Endothelial cell of umbilical vein (primary cell): ENCODE measurements at regions not wholly inside any gene's neighbourhood (a gene's known extent, or its start where the extent isn't known, plus 50 kb on each side); places are given as distances from the start of the nearest gene placed in this dataset.

ENCODE experiments used
- BruUV-seq: library from RNA; stranded (reverse); fragments of 400-500 nt; replicated peaks from 2 replicates; lab custom pipeline; 2021; lab: Mats Ljungman, UMichigan
- CTCF ChIA-PET: fragments of 300-600, 350-600 bp; sonication (Branson Sonifier 250); formaldehyde crosslinking; loops from one replicate; lab custom pipeline; 2021; ENCODE audit warnings: antibody characterized with exemption, inconsistent platforms; lab: Charles Lee
- POLR2A ChIA-PET: fragments of 300-600, 350-600 bp; sonication (Branson Sonifier 250); formaldehyde crosslinking; loops from one replicate; lab custom pipeline; 2021; ENCODE audit warnings: antibody characterized with exemption, inconsistent platforms; lab: Charles Lee
- DNase-seq: peaks from one replicate; pipeline ENCODE4 v3.0.0-alpha.2; 2011; ENCODE audit warnings: low read depth, low spot score
- FAIRE-seq: peaks from 2 replicates; lab custom pipeline; 2011; peaks lifted over from hg19 to GRCh38; lab: Jason Lieb, UNC
- H2AFZ ChIP-seq: 2 replicates; pipeline ENCODE4 v1.6.0; 2012; ENCODE audit warnings: low read depth, low read length, control low read depth, inconsistent platforms
- H3K27ac ChIP-seq: 2 replicates; pipeline ENCODE4 v1.5.1; 2011; ENCODE audit warnings: low read depth, mild to moderate bottlenecking, control low read depth, low read length, moderate library complexity; ENCODE audit not compliant: insufficient read depth
- H3K27me3 ChIP-seq, 2 experiments: 2 replicates each; pipeline versions ENCODE4 v1.6.0 to v1.6.1; 2011; ENCODE audit warnings: low read length in 2 of 2, mixed read lengths in 1 of 2; ENCODE audit not compliant: control insufficient read depth in 2 of 2, insufficient read depth in 2 of 2
- H3K36me3 ChIP-seq, 2 experiments: 2 replicates in 1 of 2; 3 replicates in 1 of 2; pipeline ENCODE4 v1.5.1; 2011; ENCODE audit warnings: low read length in 2 of 2, mild to moderate bottlenecking in 1 of 2, moderate library complexity in 1 of 2; ENCODE audit not compliant: control insufficient read depth in 2 of 2, insufficient read depth in 2 of 2; ENCODE audit errors: extremely low read depth in 1 of 2
- H3K4me1 ChIP-seq: 3 replicates; pipeline ENCODE4 v1.5.1; 2011; ENCODE audit warnings: mild to moderate bottlenecking, low read length; ENCODE audit not compliant: control insufficient read depth, insufficient read depth; ENCODE audit errors: extremely low read depth
- H3K4me2 ChIP-seq: 2 replicates; pipeline ENCODE4 v1.6.1; 2011; ENCODE audit warnings: low read length, control low read depth, mixed read lengths; ENCODE audit not compliant: insufficient read depth
- H3K4me3 ChIP-seq, 3 experiments: fragments of 200-600 bp in 1 of 3; sonication (generic), shearing (Covaris generic) in 1 of 3; replicated peaks in 1 of 3; 2 replicates each; pipeline ENCODE4 v1.5.1; 2011 to 2016; ENCODE audit warnings: control low read depth in 3 of 3, low read length in 3 of 3, mild to moderate bottlenecking in 2 of 3, inconsistent platforms in 1 of 3, low read depth in 1 of 3, moderate library complexity in 1 of 3; ENCODE audit not compliant: insufficient read depth in 1 of 3
- H3K79me2 ChIP-seq: 2 replicates; pipeline ENCODE4 v1.6.0; 2012; ENCODE audit warnings: low read length, inconsistent platforms; ENCODE audit not compliant: control insufficient read depth, insufficient read depth
- H3K9ac ChIP-seq: replicated peaks from 2 replicates; pipeline ENCODE3; 2011; ENCODE audit warnings: low read length, control low read depth; ENCODE audit not compliant: insufficient read depth; ENCODE audit errors: extremely low read depth
- H3K9me1 ChIP-seq: replicated peaks from 3 replicates; pipeline ENCODE4 v1.6.0; 2011; ENCODE audit warnings: mild to moderate bottlenecking, low read length; ENCODE audit not compliant: control insufficient read depth, insufficient read depth; ENCODE audit errors: extremely low read depth
- H3K9me3 ChIP-seq: replicated peaks from 2 replicates; pipeline ENCODE4 v1.5.1; 2012; ENCODE audit warnings: low read length, inconsistent platforms; ENCODE audit not compliant: control insufficient read depth, insufficient read depth
- H4K20me1 ChIP-seq: replicated peaks from 2 replicates; pipeline ENCODE3; 2011; ENCODE audit warnings: mild to moderate bottlenecking, low read length; ENCODE audit not compliant: control insufficient read depth, insufficient read depth; ENCODE audit errors: extremely low read depth
- EZH2 ChIP-seq: IDR thresholded peaks from 2 replicates; pipeline ENCODE4 v1.6.1; 2012; ENCODE audit warnings: borderline replicate concordance, low read depth, mild to moderate bottlenecking, moderate library complexity, low read length, inconsistent platforms; ENCODE audit not compliant: severe bottlenecking
- FOS ChIP-seq: IDR thresholded peaks from 2 replicates; pipeline ENCODE4 v1.6.1; 2011; ENCODE audit warnings: mild to moderate bottlenecking, low read length, moderate library complexity, borderline replicate concordance; ENCODE audit not compliant: insufficient read depth
- GATA2 ChIP-seq: IDR thresholded peaks from 2 replicates; pipeline ENCODE4 v1.7.0; 2011; ENCODE audit warnings: low read depth, mild to moderate bottlenecking, moderate library complexity, mixed read lengths, low read length; ENCODE audit not compliant: insufficient read length, insufficient read depth
- JUN ChIP-seq: IDR thresholded peaks from 2 replicates; pipeline ENCODE4 v1.6.1; 2011; ENCODE audit warnings: borderline replicate concordance, low read depth; ENCODE audit not compliant: insufficient read length, insufficient read depth
- POLR2AphosphoS5 ChIP-seq: IDR thresholded peaks from 2 replicates; pipeline ENCODE4 v1.6.1; 2012; ENCODE audit warnings: low read depth, mild to moderate bottlenecking, control low read depth, low read length, moderate library complexity; ENCODE audit not compliant: insufficient read depth
- dilution Hi-C: fragments of 300-500 bp; cut with MboI; formaldehyde crosslinking; loops from one replicate; pipeline ENCODE4 v1.15.0; 2019; ENCODE audit warnings: low sequenced_read_pairs; ENCODE audit not compliant: extremely low pct_ligation_motif_present
- intact Hi-C: fragments of 100-400 bp; cut with micrococcal nuclease; formaldehyde crosslinking; loops from one replicate; pipeline ENCODE4 v1.10.0; 2022
- TF ChIP-seq, protein P1 (sequence below), 2 donors: IDR thresholded peaks; 1 replicate in 1 of 2; 2 replicates in 1 of 2; pipeline ENCODE4 v1.5.1; 2011; ENCODE audit warnings: low read length in 2 of 2, mild to moderate bottlenecking in 2 of 2, moderate library complexity in 2 of 2, control low read depth in 1 of 2, inconsistent platforms in 1 of 2, low read depth in 1 of 2; ENCODE audit not compliant: insufficient read depth in 1 of 2; ENCODE audit errors: extremely low read depth in 1 of 2

DNA sequence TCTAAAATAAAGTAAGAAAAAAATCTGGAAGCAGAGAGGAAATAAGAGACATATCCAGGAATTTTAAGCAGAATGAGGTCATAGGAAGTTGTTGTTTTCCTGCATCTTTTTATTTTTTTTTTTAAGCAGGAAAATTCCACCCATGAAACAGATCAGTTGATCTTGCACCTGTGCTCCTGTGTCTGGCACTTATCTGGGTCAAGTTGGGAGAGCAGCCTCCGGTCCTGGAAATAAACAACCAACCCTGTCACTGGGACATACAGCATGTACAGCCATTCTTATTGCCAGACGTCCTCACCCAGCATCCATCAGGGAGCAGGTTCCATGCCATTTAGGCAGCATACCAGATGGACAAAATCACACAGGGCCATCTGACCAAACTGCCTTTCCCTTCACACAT lies 266.0 kb upstream of the BTG1 start:
- dilution Hi-C loops (no loop called here), intact Hi-C loops (loop anchor here (1.0 to 5.0 kb wide), 2 partner anchors 128 to 419 kb away; no protein-coding TSS in a partner anchor)
- peak; percentile 41 for TF ChIP-seq FOS
- TF ChIP-seq GATA2 = peak; percentile 41
- no peak for TF ChIP-seq POLR2AphosphoS5
- peak; percentile 76 for TF ChIP-seq JUN
- Histone ChIP-seq H3K9ac (no peak overlapping the region), H3K27ac (no peak overlapping the region), H4K20me1 (no peaks in the 10 kb centered on the region), H3K9me3 (no peaks in the 10 kb centered on the region), H3K27me3 (no peaks in the 10 kb centered on the region), H3K4me2 (peak overlapping the region; percentile 23), H3K4me3 (no peak overlapping the region), H3K4me1 (peaks cover 16% of the 10 kb centered on the region), H3K9me1 (no peaks in the 10 kb centered on the region), H3K36me3 (no peaks in the 10 kb centered on the region), H2AFZ (peak overlapping the region; percentile 23), H3K79me2 (no peaks in the 10 kb centered on the region)
- CTCF ChIA-PET = no interaction called here
- FAIRE-seq = peak; percentile 71
- no TSS peak for BruUV-seq
- POLR2A ChIA-PET = no interaction called here
- peak; percentile 71 for DNase-seq

DNA sequence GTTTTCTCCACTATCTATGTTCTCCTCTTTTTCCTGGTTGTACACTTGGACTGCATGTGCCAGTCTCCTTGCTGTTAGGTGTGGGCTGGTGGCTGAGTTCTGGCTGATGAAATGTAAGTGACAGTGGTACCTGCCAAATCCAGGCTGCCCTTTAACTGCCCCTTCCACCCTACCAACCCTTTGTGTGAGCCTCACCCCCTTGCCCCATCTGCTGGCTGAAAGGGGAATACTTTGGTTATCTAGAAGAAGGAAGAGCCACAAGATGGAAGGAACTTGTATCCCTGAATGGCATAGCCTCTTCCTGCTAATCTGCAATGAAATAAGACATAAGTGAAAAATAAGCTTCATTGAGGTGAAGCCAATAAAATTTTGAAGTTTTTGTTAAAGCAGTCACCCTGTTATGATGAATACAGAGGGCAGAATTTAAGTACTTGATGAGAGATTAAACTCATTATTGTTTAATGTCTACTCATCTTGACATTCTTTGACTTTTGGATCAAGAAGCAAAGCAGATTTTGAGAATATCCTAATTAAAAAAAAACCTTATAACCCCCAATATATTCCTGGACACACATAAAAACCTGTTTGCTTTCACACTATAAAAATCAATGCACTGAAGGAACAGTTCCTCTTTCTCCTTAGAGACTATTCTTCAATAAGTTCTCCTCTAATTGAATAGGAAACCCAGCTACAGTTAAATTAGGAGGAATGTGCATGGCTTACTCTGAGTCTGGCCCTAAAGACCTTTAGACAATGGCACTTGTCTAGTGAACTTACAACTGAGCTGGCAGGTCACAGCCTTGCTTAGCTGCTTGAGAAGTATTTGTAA lies 262.6 kb upstream of the BTG1 start:
- CTCF ChIA-PET = interaction anchor here (0.9 to 2.8 kb wide), 11 partner anchors 9 to 1026 kb away, joined by 3 to 35 read pairs (median 4); partner anchors contain the start of gene BTG1
- intact Hi-C loops = loop anchor here (1.0 to 5.0 kb wide), 4 partner anchors 262 to 1046 kb away; no protein-coding TSS in a partner anchor
- H3K9ac ChIP-seq = no peak overlapping the region

More for the DNA sequence above, 262.6 kb upstream of the BTG1 start:
- FAIRE-seq (peak; percentile 52), DNase-seq (peak; percentile 50)
- H3K9me3 ChIP-seq = no peaks in the 10 kb centered on the region
- H3K9me1 ChIP-seq = no peaks in the 10 kb centered on the region
- no peaks in the 10 kb centered on the region for H3K36me3 ChIP-seq
- H3K79me2 ChIP-seq = no peaks in the 10 kb centered on the region
- TF ChIP-seq EZH2 = no peak
- TF ChIP-seq, protein P1, sequence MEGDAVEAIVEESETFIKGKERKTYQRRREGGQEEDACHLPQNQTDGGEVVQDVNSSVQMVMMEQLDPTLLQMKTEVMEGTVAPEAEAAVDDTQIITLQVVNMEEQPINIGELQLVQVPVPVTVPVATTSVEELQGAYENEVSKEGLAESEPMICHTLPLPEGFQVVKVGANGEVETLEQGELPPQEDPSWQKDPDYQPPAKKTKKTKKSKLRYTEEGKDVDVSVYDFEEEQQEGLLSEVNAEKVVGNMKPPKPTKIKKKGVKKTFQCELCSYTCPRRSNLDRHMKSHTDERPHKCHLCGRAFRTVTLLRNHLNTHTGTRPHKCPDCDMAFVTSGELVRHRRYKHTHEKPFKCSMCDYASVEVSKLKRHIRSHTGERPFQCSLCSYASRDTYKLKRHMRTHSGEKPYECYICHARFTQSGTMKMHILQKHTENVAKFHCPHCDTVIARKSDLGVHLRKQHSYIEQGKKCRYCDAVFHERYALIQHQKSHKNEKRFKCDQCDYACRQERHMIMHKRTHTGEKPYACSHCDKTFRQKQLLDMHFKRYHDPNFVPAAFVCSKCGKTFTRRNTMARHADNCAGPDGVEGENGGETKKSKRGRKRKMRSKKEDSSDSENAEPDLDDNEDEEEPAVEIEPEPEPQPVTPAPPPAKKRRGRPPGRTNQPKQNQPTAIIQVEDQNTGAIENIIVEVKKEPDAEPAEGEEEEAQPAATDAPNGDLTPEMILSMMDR (IDR thresholded peaks at IDR 0.05; ENCODE audit: extremely low read depth in 1 of 2, insufficient read depth in 1 of 2, low read depth in 1 of 2, low read length in 2 of 2) = peak; percentile 28 to 45
- dilution Hi-C loops = no loop called here
- POLR2A ChIA-PET = interaction anchor here (0.7 to 1.0 kb wide), 2 partner anchors 263 to 1026 kb away, joined by 3 read pairs; no protein-coding TSS in a partner anchor
- peaks cover 4 to 5% of the 10 kb centered on the region in 2 experiments for H3K27me3 ChIP-seq
- no peak overlapping the region for H2AFZ ChIP-seq
- peaks cover 16% of the 10 kb centered on the region for H3K4me1 ChIP-seq
- H3K27ac ChIP-seq = no peak overlapping the region
- no TSS peak for BruUV-seq
- H3K4me3 ChIP-seq = no peak overlapping the region
- H3K4me2 ChIP-seq = no peak overlapping the region
- no peaks in the 10 kb centered on the region for H4K20me1 ChIP-seq
